ENCODE measurements at regions not wholly inside any gene's neighbourhood (a gene's known extent, or its start where the extent isn't known, plus 50 kb on each side); places are given as distances from the start of the nearest gene placed in this dataset.

GRCh38 chr11:44409558-44410236 lies 99.8 kb upstream of the ALX4 start:
- Histone ChIP-seq H3K36me3 (no peaks in the 10 kb centered on the region), H3K27me3 (peaks cover 0 to 50% (median 5%) of the 10 kb centered on the region in 3 donors), H3K4me1 (no peaks in the 10 kb centered on the region), H3K4me3 (no peak overlapping the region), H3K27ac (no peak overlapping the region), H3K9me3 (peaks cover 0 to 4% (median 2%) of the 10 kb centered on the region in 4 donors)
- WGBS, 5 donors = 54 to 76% (median 65%) methylated on average over 9 of the region's 9 CpGs
- TF ChIP-seq POLR2AphosphoS5 (IDR thresholded peaks at IDR 0.05) = no peak
- TF ChIP-seq POLR2A (IDR thresholded peaks at IDR 0.05) = no peak
- TF ChIP-seq CTCF (IDR thresholded peaks at IDR 0.05) = no peak
- no peak for TF ChIP-seq EP300 (IDR thresholded peaks at IDR 0.05)
- intact Hi-C loops (cut with DNase I; ENCODE audit: low total_unique reads) = no loop called here
- DNase-seq = no peak

DNA sequence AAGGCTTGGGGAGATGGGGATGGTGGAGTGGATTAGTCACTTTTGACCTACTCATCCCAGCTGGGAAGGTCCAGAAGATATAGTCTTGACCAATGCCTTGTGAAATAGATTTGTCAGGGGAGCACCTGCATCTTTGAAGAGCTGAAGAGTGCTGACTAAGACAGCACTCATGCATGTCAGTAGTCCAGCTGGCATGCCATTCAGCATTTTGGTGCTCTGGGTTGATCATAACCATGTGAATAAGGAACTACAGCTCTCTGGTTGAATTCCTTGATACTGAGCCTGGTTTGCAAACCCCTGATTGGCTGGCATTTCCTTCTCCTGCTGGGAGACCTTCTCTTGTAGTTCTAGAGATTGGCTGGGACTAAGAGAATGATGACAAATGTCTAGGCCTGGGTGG lies 106.8 kb upstream of the ALX4 start:
- TF ChIP-seq POLR2A (IDR thresholded peaks at IDR 0.05) = no peak
- no peak for TF ChIP-seq POLR2AphosphoS5 (IDR thresholded peaks at IDR 0.05)
- no peak for TF ChIP-seq CTCF (IDR thresholded peaks at IDR 0.05)
- TF ChIP-seq EP300 (IDR thresholded peaks at IDR 0.05) = no peak
- H3K9me3 ChIP-seq = peaks cover 0 to 7% (median 1%) of the 10 kb centered on the region in 4 donors

DNA sequence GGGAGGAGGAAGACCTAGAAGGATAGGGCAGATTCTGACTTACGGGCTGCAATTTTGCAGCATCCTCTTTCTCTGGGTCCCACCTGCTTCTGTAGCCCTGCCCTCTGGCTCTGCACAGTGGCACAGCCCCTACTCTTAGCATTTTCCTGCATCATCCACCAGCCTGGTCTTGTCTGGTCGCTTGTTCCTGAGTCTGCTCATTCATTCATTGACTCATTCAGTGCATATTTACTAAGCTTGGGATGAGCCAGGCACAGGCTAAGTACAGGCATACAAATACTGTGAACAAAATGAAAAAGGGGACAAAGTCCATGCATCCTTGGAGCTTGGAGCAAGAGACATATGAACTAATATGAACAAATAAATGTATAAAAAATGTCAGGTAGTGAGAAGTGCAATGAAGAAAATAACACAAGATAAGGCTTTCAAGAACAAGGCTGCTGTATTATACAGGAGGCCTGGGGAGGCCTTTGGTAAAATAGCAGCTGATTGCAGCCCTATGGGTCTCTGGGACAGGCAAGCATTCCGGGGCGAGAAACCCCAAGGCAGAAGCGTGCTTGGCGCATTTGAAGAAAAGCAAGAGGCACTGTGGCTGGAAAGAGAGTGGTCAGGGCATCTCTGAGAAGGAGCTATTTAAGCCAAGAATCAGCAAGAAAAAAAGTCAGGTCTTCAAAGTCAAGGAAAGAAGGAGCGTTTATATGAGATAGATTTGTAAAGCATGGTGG lies 108.0 kb upstream of the ALX4 start:
- Histone ChIP-seq H3K4me3 (no peak overlapping the region), H3K36me3 (no peaks in the 10 kb centered on the region), H3K4me1 (no peaks in the 10 kb centered on the region), H3K9me3 (peaks cover 0 to 7% (median 0%) of the 10 kb centered on the region in 4 donors), H3K27ac (no peak overlapping the region), H3K27me3 (no peaks in the 10 kb centered on the region)
- no peak for DNase-seq
- intact Hi-C loops (cut with DNase I; ENCODE audit: low total_unique reads) = no loop called here
- 82 to 88% (median 85%) methylated on average over 7 of the region's 7 CpGs for WGBS, 5 donors
- TF ChIP-seq CTCF (IDR thresholded peaks at IDR 0.05) (no peak), POLR2AphosphoS5 (IDR thresholded peaks at IDR 0.05) (no peak), POLR2A (IDR thresholded peaks at IDR 0.05) (no peak), EP300 (IDR thresholded peaks at IDR 0.05) (no peak)

More for the DNA sequence above, 106.8 kb upstream of the ALX4 start:
- no peak overlapping the region for H3K4me3 ChIP-seq
- no peak overlapping the region for H3K27ac ChIP-seq
- H3K4me1 ChIP-seq = no peaks in the 10 kb centered on the region
- intact Hi-C loops (cut with DNase I; ENCODE audit: low total_unique reads) = no loop called here
- no peak for DNase-seq
- no peaks in the 10 kb centered on the region for H3K36me3 ChIP-seq
- H3K27me3 ChIP-seq = no peaks in the 10 kb centered on the region

DNA sequence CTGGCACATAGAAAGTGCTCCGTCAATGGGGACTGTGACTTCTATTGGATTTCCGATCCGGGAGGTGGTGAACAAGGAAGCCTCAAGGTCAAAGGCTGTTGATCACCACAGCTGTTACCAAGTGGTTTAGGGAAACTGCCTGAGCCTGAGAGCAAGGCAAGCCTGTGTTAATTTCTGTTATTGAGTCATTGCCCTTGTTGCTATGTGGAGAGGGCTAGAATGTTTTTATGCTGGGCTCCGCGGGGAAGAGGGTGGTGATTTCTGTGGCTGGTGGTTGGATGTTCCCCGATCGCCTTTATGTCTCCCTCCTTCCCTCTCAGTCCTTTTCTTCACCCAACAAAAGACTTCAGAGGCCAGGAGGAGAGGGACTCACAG lies 108.5 kb upstream of the ALX4 start:
- Histone ChIP-seq H3K27me3 (peaks cover 0 to 4% (median 0%) of the 10 kb centered on the region in 3 donors), H3K4me3 (no peak overlapping the region), H3K4me1 (no peaks in the 10 kb centered on the region), H3K9me3 (peaks cover 0 to 7% (median 0%) of the 10 kb centered on the region in 4 donors), H3K36me3 (no peaks in the 10 kb centered on the region), H3K27ac (no peak overlapping the region)
- 82 to 90% (median 84%) methylated on average over 7 of the region's 7 CpGs for WGBS, 5 donors
- DNase-seq = no peak
- intact Hi-C loops (cut with DNase I; ENCODE audit: low total_unique reads) = no loop called here
- TF ChIP-seq POLR2A (IDR thresholded peaks at IDR 0.05) (no peak), EP300 (IDR thresholded peaks at IDR 0.05) (no peak)

Measured in stomach (tissue), 8 donors.